Non-pigmented ciliary epithelial cell (primary cell): ENCODE measurements at regions not wholly inside any gene's neighbourhood (a gene's known extent, or its start where the extent isn't known, plus 50 kb on each side); places are given as distances from the start of the nearest gene placed in this dataset.
"Not testable (repeated sequence)": the region's sequence is repeated elsewhere in the genome, so short reads cannot be mapped to it uniquely, and the experiment has no call there.

ENCODE experiments used
- DNase-seq: peaks from one replicate; pipeline ENCODE4 v3.0.0-alpha.2; 2010; ENCODE audit warnings: low read depth

GRCh38 chr17:69672924-69673323 is 258.4 kb downstream of the MAP2K6 start:
- DNase-seq, result peak; percentile 93

GRCh38 chr17:69677130-69677529 is 262.6 kb downstream of the MAP2K6 start:
- no peak for DNase-seq

GRCh38 chr17:69678206-69678605 is 263.7 kb downstream of the MAP2K6 start:
- DNase-seq, result no peak

GRCh38 chr17:69679829-69680228 is 265.3 kb downstream of the MAP2K6 start:
- no peak for DNase-seq

GRCh38 chr17:69684251-69684650 is 269.8 kb downstream of the MAP2K6 start:
- no peak for DNase-seq

GRCh38 chr17:69685150-69685549 is 270.7 kb downstream of the MAP2K6 start:
- not testable (repeated sequence) for DNase-seq

GRCh38 chr17:69690531-69690930 is 276.0 kb downstream of the MAP2K6 start:
- DNase-seq, result no peak

- DNase-seq, result no peak
These were observed 277.7 kb downstream of the MAP2K6 start for GRCh38 chr17:69692171-69692570.

- no peak for DNase-seq
These were observed 281.1 kb downstream of the MAP2K6 start for GRCh38 chr17:69695646-69696045.

GRCh38 chr17:69696650-69697049 is 282.2 kb downstream of the MAP2K6 start:
- no peak for DNase-seq

- not testable (repeated sequence) for DNase-seq
These were observed 283.9 kb downstream of the MAP2K6 start for GRCh38 chr17:69698352-69698751.

GRCh38 chr17:69702078-69702477 is 287.6 kb downstream of the MAP2K6 start:
- no peak for DNase-seq

GRCh38 chr17:69703751-69704150 is 289.3 kb downstream of the MAP2K6 start:
- DNase-seq, result no peak

- no peak for DNase-seq
These were observed 290.4 kb downstream of the MAP2K6 start for GRCh38 chr17:69704935-69705334.

GRCh38 chr17:69706127-69706526 is 291.6 kb downstream of the MAP2K6 start:
- DNase-seq, result no peak

- no peak for DNase-seq
These were observed 294.9 kb downstream of the MAP2K6 start for GRCh38 chr17:69709441-69709840.

- DNase-seq, result no peak
These were observed 296.4 kb downstream of the MAP2K6 start for GRCh38 chr17:69710926-69711325.

GRCh38 chr17:69711541-69711940 is 297.0 kb downstream of the MAP2K6 start:
- DNase-seq, result no peak

GRCh38 chr17:69712801-69713311 is 298.4 kb downstream of the MAP2K6 start:
- no peak for DNase-seq

GRCh38 chr17:69713815-69714214 is 299.3 kb downstream of the MAP2K6 start:
- no peak for DNase-seq

GRCh38 chr17:69714669-69715068 is 300.2 kb downstream of the MAP2K6 start:
- DNase-seq, result no peak

- no peak for DNase-seq
These were observed 301.2 kb downstream of the MAP2K6 start for GRCh38 chr17:69715656-69716055.

- no peak for DNase-seq
These were observed 302.1 kb downstream of the MAP2K6 start for GRCh38 chr17:69716556-69716955.

- DNase-seq, result no peak
These were observed 302.7 kb downstream of the MAP2K6 start for GRCh38 chr17:69717214-69717613.

GRCh38 chr17:69717819-69718218 is 303.3 kb downstream of the MAP2K6 start:
- no peak for DNase-seq
